HG02970 (cell line): ENCODE measurements at regions not wholly inside any gene's neighbourhood (a gene's known extent, or its start where the extent isn't known, plus 50 kb on each side); places are given as distances from the start of the nearest gene placed in this dataset.

ENCODE experiments used
- ATAC-seq: cut with Tn5 transposase; IDR thresholded peaks from one replicate; pipeline ENCODE4 v1.9.1; 2021; ENCODE audit warnings: mild to moderate bottlenecking, moderate library complexity, moderate number of reproducible peaks; ENCODE audit not compliant: unreplicated experiment, low FRiP score

GRCh38 chr4:129393976-129394375 is 298.0 kb downstream of the C4orf33 start:
- ATAC-seq = no peak

- no peak for ATAC-seq
Measured at GRCh38 chr4:129394635-129395034, 298.7 kb downstream of the C4orf33 start.

GRCh38 chr4:129403848-129404247 is 307.9 kb downstream of the C4orf33 start:
- no peak for ATAC-seq

- ATAC-seq = no peak
Measured at GRCh38 chr4:129410115-129410514, 314.2 kb downstream of the C4orf33 start.

GRCh38 chr4:129415004-129415403 is 319.1 kb downstream of the C4orf33 start:
- ATAC-seq = no peak

- no peak for ATAC-seq
Measured at GRCh38 chr4:129420637-129421036, 324.7 kb downstream of the C4orf33 start.

GRCh38 chr4:129422277-129422676 is 326.3 kb downstream of the C4orf33 start:
- no peak for ATAC-seq

- ATAC-seq = no peak
Measured at GRCh38 chr4:129428454-129428853, 332.5 kb downstream of the C4orf33 start.

- no peak for ATAC-seq
Measured at GRCh38 chr4:129429581-129430320, 333.8 kb downstream of the C4orf33 start.

- no peak for ATAC-seq
Measured at GRCh38 chr4:129437347-129437746, 341.4 kb downstream of the C4orf33 start.

- ATAC-seq = no peak
Measured at GRCh38 chr4:129438456-129438981, 342.6 kb downstream of the C4orf33 start.

- ATAC-seq = no peak
Measured at GRCh38 chr4:129446074-129446473, 350.1 kb downstream of the C4orf33 start.

GRCh38 chr4:129453524-129454200 is 357.7 kb downstream of the C4orf33 start:
- ATAC-seq = no peak

GRCh38 chr4:129455482-129455881 is 359.5 kb downstream of the C4orf33 start:
- no peak for ATAC-seq

GRCh38 chr4:129468624-129469023 is 372.7 kb downstream of the C4orf33 start:
- no peak for ATAC-seq

- ATAC-seq = no peak
Measured at GRCh38 chr4:129474698-129475097, 378.7 kb downstream of the C4orf33 start.

GRCh38 chr4:129481107-129481506 is 385.2 kb downstream of the C4orf33 start:
- no peak for ATAC-seq

GRCh38 chr4:129488427-129488826 is 392.5 kb downstream of the C4orf33 start:
- no peak for ATAC-seq

- no peak for ATAC-seq
Measured at GRCh38 chr4:129490516-129490915, 394.6 kb downstream of the C4orf33 start.

- no peak for ATAC-seq
Measured at GRCh38 chr4:129498626-129499025, 402.7 kb downstream of the C4orf33 start.

- no peak for ATAC-seq
Measured at GRCh38 chr4:129514852-129515251, 418.9 kb downstream of the C4orf33 start.

GRCh38 chr4:129515356-129515755 is 419.4 kb downstream of the C4orf33 start:
- no peak for ATAC-seq
